Caco-2 (cell line): ENCODE measurements at regions not wholly inside any gene's neighbourhood (a gene's known extent, or its start where the extent isn't known, plus 50 kb on each side); places are given as distances from the start of the nearest gene placed in this dataset.

Experiments used
- BruUV-seq: library from RNA; stranded (reverse); fragments of 400-500 nt; replicated peaks from 2 replicates; lab custom pipeline; 2021; lab: Mats Ljungman, UMichigan
- CTCF ChIA-PET: fragments of 300-600 bp; sonication (Branson Sonifier 250); formaldehyde crosslinking; loops from one replicate; lab custom pipeline; 2022; ENCODE audit warnings: antibody characterized with exemption; lab: Charles Lee
- POLR2A ChIA-PET: fragments of 300-600 bp; sonication (Branson Sonifier 250); formaldehyde crosslinking; loops from one replicate; lab custom pipeline; 2022; ENCODE audit warnings: antibody characterized with exemption; lab: Charles Lee
- DNase-seq, 2 experiments: peaks; one replicate each; pipeline versions ENCODE4 v3.0.0 to v3.0.0-alpha.2; 2020 to 2022
- H3K27me3 ChIP-seq: replicated peaks from 2 replicates; pipeline ENCODE4 v1.6.0; 2011; ENCODE audit warnings: low read length; ENCODE audit not compliant: control insufficient read depth, insufficient read depth
- H3K36me3 ChIP-seq: 2 replicates; pipeline ENCODE4 v1.5.1; 2011; ENCODE audit warnings: low read length; ENCODE audit not compliant: control insufficient read depth, insufficient read depth
- H3K4me1 ChIP-seq: fragments of 250-450 bp; sonication (Bioruptor Pico); 2 replicates; pipeline ENCODE4 v1.5.1; 2020; ENCODE audit warnings: mild to moderate bottlenecking
- H3K4me3 ChIP-seq: 2 replicates; pipeline ENCODE4 v1.5.1; 2011; ENCODE audit warnings: low read depth, mild to moderate bottlenecking, control low read depth, low read length
- H3K9me3 ChIP-seq: fragments of 250-450 bp; sonication (Bioruptor Pico); 2 replicates; pipeline ENCODE4 v1.5.1; 2020; ENCODE audit warnings: mild to moderate bottlenecking, moderate library complexity
- H3K27ac Mint-ChIP-seq: one replicate; pipeline ENCODE4 v1.8.0; 2022; ENCODE audit warnings: mixed read lengths; ENCODE audit not compliant: unreplicated experiment
- H3K27me3 Mint-ChIP-seq: one replicate; pipeline ENCODE4 v1.8.0; 2022; ENCODE audit warnings: mixed read lengths; ENCODE audit not compliant: insufficient read depth, unreplicated experiment
- H3K36me3 Mint-ChIP-seq: one replicate; pipeline ENCODE4 v1.8.0; 2022; ENCODE audit warnings: mild to moderate bottlenecking, mixed read lengths; ENCODE audit not compliant: insufficient read depth, unreplicated experiment
- H3K4me1 Mint-ChIP-seq: one replicate; pipeline ENCODE4 v1.8.0; 2022; ENCODE audit warnings: low read depth, mixed read lengths; ENCODE audit not compliant: unreplicated experiment
- H3K4me3 Mint-ChIP-seq: one replicate; pipeline ENCODE4 v1.8.0; 2022; ENCODE audit warnings: mild to moderate bottlenecking, moderate library complexity, mixed read lengths; ENCODE audit not compliant: unreplicated experiment
- H3K9me3 Mint-ChIP-seq: one replicate; pipeline ENCODE4 v1.8.0; 2022; ENCODE audit warnings: mixed read lengths; ENCODE audit not compliant: unreplicated experiment
- CTCF ChIP-seq, 2 experiments: fragments of 200-600 bp in 1 of 2; IDR thresholded peaks; 1 replicate in 1 of 2; 2 replicates in 1 of 2; pipeline versions ENCODE4 v1.5.1 to v1.8.0; 2011 to 2022; ENCODE audit warnings: antibody characterized with exemption in 1 of 2, control low read depth in 1 of 2, inconsistent platforms in 1 of 2, low read depth in 1 of 2, low read length in 1 of 2, mild to moderate bottlenecking in 1 of 2, moderate library complexity in 1 of 2; ENCODE audit not compliant: insufficient read depth in 1 of 2, severe bottlenecking in 1 of 2, unreplicated experiment in 1 of 2
- intact Hi-C: fragments of 100-400 bp; cut with micrococcal nuclease; formaldehyde crosslinking; loops from one replicate; pipeline ENCODE4 v1.10.0; 2022; ENCODE audit not compliant: unreplicated experiment

GRCh38 chr2:196415384-196415783 is 224.1 kb upstream of the CCDC150 start:
- Mint-ChIP-seq H3K36me3 (no peaks in the 10 kb centered on the region), H3K27me3 (peaks cover 4% of the 10 kb centered on the region), H3K4me3 (no peak overlapping the region), H3K9me3 (no peaks in the 10 kb centered on the region), H3K27ac (no peak overlapping the region), H3K4me1 (no peaks in the 10 kb centered on the region)
- no peak for TF ChIP-seq CTCF (IDR thresholded peaks at IDR 0.05; ENCODE audit: insufficient read depth in 1 of 2, low read depth in 1 of 2, low read length in 1 of 2, severe bottlenecking in 1 of 2, unreplicated experiment in 1 of 2)
- Histone ChIP-seq H3K36me3 (no peaks in the 10 kb centered on the region), H3K9me3 (no peaks in the 10 kb centered on the region), H3K27me3 (no peaks in the 10 kb centered on the region), H3K4me1 (no peaks in the 10 kb centered on the region), H3K4me3 (no peak overlapping the region)
- DNase-seq, result no peak
- BruUV-seq, result no TSS peak
- POLR2A ChIA-PET, result no interaction called here
- CTCF ChIA-PET, result no interaction called here
- intact Hi-C loops, result no loop called here

GRCh38 chr2:196420143-196420542 is 219.4 kb upstream of the CCDC150 start:
- intact Hi-C loops, result no loop called here
- Mint-ChIP-seq H3K27ac (no peak overlapping the region), H3K9me3 (no peaks in the 10 kb centered on the region), H3K36me3 (no peaks in the 10 kb centered on the region), H3K4me1 (no peaks in the 10 kb centered on the region), H3K27me3 (peaks cover 4% of the 10 kb centered on the region), H3K4me3 (no peak overlapping the region)
- H3K4me3 ChIP-seq, result no peak overlapping the region
- no TSS peak for BruUV-seq
- POLR2A ChIA-PET, result no interaction called here
- no peak for DNase-seq
- H3K36me3 ChIP-seq, result no peaks in the 10 kb centered on the region
- H3K9me3 ChIP-seq, result no peaks in the 10 kb centered on the region
- H3K4me1 ChIP-seq, result no peaks in the 10 kb centered on the region
- CTCF ChIA-PET, result no interaction called here
- H3K27me3 ChIP-seq, result no peaks in the 10 kb centered on the region
- TF ChIP-seq CTCF (IDR thresholded peaks at IDR 0.05; ENCODE audit: insufficient read depth in 1 of 2, low read depth in 1 of 2, low read length in 1 of 2, severe bottlenecking in 1 of 2, unreplicated experiment in 1 of 2), result no peak

GRCh38 chr2:196421880-196422279 is 217.6 kb upstream of the CCDC150 start:
- no peaks in the 10 kb centered on the region for H3K4me1 Mint-ChIP-seq
- ChIA-PET CTCF (no interaction called here), POLR2A (no interaction called here)
- no peaks in the 10 kb centered on the region for H3K27me3 Mint-ChIP-seq
- no peak overlapping the region for H3K27ac Mint-ChIP-seq
- no peak overlapping the region for H3K4me3 Mint-ChIP-seq
- no peak for DNase-seq
- BruUV-seq, result no TSS peak
- no peaks in the 10 kb centered on the region for H3K9me3 ChIP-seq
- no peaks in the 10 kb centered on the region for H3K4me1 ChIP-seq
- no peaks in the 10 kb centered on the region for H3K36me3 Mint-ChIP-seq
- TF ChIP-seq CTCF (IDR thresholded peaks at IDR 0.05; ENCODE audit: insufficient read depth in 1 of 2, low read depth in 1 of 2, low read length in 1 of 2, severe bottlenecking in 1 of 2, unreplicated experiment in 1 of 2), result no peak
- H3K27me3 ChIP-seq, result no peaks in the 10 kb centered on the region
- H3K9me3 Mint-ChIP-seq, result no peaks in the 10 kb centered on the region
- intact Hi-C loops, result no loop called here
- H3K36me3 ChIP-seq, result no peaks in the 10 kb centered on the region
- H3K4me3 ChIP-seq, result no peak overlapping the region
